ENCODE measurements at regions not wholly inside any gene's neighbourhood (a gene's known extent, or its start where the extent isn't known, plus 50 kb on each side); places are given as distances from the start of the nearest gene placed in this dataset.

GRCh38 chr4:71130827-71131603 is 137.6 kb downstream of the DCK start:
- TF ChIP-seq CTCF (IDR thresholded peaks at IDR 0.05; ENCODE audit: poor library complexity, severe bottlenecking) (peak; percentile 65), TAF1 (IDR thresholded peaks at IDR 0.05; ENCODE audit: low read depth) (no peak)

Data from neural cell (in vitro differentiated cells).